ELF-1 (cell line): ENCODE measurements at regions not wholly inside any gene's neighbourhood (a gene's known extent, or its start where the extent isn't known, plus 50 kb on each side); places are given as distances from the start of the nearest gene placed in this dataset.
"Not testable (repeated sequence)": the region's sequence is repeated elsewhere in the genome, so short reads cannot be mapped to it uniquely, and the experiment has no call there.

Experiments
- DNase-seq: peaks from one replicate; pipeline ENCODE4 v3.0.0-alpha.2; 2016; ENCODE audit warnings: low read depth, low spot score

- peak; percentile 42 for DNase-seq
Measured at GRCh38 chr6:68575765-68576439, 59.2 kb upstream of the ADGRB3 start.

GRCh38 chr6:68572975-68573374 lies 62.1 kb upstream of the ADGRB3 start:
- no peak for DNase-seq

DNA sequence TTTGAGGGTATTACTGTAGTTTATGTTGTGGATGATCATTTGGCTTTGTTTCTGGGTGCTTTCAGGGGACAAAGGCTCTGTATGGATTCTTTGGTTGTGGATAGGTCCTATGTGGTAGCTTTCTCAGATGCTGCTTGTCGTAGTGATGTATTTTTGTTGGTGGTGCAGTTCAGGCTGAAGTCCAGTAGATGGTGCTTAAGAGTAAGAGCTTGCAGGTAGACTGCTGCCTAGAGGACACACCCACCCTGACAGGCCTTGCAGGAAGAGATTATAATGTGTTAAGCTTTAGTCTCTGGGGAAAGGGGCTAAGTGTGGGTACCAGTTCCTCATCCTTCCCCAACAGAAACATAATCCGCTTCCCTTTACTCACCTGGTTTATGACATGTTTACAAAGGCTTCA lies 62.6 kb upstream of the ADGRB3 start:
- peak; percentile 53 for DNase-seq

GRCh38 chr6:68559716-68560115 lies 75.4 kb upstream of the ADGRB3 start:
- no peak for DNase-seq

- no peak for DNase-seq
Measured at GRCh38 chr6:68559070-68559469, 76.0 kb upstream of the ADGRB3 start.

GRCh38 chr6:68546620-68547019 lies 88.5 kb upstream of the ADGRB3 start:
- DNase-seq: no peak

DNA sequence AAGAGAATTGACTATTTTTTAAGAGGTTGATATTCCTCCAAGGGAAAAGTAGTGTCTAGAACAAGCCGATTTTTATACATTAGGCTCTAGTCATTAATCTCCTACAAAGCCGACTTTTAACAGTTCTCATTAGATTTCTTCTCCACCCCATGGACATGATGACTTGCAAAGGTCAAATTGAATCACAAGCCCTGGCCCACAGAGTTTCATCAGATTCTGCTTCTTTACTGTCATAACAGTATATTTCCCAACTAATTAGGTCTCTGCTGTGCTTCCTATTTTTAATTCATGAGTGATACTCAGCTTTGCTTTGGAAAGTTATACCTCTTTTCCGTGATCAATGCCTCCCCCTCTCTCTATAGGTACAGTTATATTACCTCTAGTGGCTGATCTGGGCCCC lies 90.6 kb upstream of the ADGRB3 start:
- DNase-seq: no peak

- no peak for DNase-seq
Measured at GRCh38 chr6:68533339-68533795, 101.7 kb upstream of the ADGRB3 start.

GRCh38 chr6:68527691-68528090 lies 107.4 kb upstream of the ADGRB3 start:
- DNase-seq: no peak

- DNase-seq: no peak
Measured at GRCh38 chr6:68506911-68507310, 128.2 kb upstream of the ADGRB3 start.

GRCh38 chr6:68502946-68503345 lies 132.1 kb upstream of the ADGRB3 start:
- DNase-seq: no peak

GRCh38 chr6:68497927-68498326 lies 137.2 kb upstream of the ADGRB3 start:
- DNase-seq: no peak

- not testable (repeated sequence) for DNase-seq
Measured at GRCh38 chr6:68494880-68495279, 140.2 kb upstream of the ADGRB3 start.

- DNase-seq: no peak
Measured at GRCh38 chr6:68476611-68477010, 158.5 kb upstream of the ADGRB3 start.

DNA sequence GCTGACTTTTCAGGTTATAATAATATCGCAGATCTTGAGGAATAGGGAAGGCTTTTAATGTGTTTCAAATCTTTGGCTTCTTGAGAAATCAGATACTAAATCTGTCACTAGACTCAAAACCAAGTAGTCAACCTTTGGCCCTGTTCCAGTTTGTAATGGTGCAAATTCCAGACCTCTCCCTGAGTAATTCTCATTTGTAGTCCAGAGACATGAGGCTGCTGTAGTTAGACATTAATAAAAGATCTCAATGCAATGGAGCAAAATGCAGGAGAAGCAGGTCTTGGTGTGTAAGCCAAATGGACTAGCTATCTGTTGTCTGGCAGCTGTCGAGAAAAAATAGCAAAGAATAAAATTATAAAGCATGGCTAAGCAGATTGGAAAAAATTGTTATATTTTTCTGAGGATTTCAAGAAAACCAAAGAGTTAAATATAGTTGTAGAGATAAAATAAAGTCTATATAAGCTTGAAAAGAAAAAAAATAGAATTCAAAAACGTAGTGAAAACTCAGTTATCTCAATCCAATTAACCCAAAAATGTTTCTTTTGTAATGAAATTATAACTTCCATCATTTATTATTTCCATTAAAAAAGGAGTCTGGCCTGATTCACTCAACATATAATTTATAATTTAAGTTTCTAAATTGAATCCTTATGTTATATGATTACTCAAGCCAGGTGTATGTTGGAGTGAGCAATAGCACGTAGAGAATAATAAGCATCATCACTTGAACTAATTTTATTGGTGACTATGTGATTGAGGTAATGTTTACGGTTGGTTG lies 161.5 kb upstream of the ADGRB3 start:
- no peak for DNase-seq

GRCh38 chr6:68468244-68468884 lies 166.7 kb upstream of the ADGRB3 start:
- DNase-seq: no peak

- no peak for DNase-seq
Measured at GRCh38 chr6:68458447-68458846, 176.6 kb upstream of the ADGRB3 start.

GRCh38 chr6:68447112-68447511 lies 188.0 kb upstream of the ADGRB3 start:
- no peak for DNase-seq

GRCh38 chr6:68445926-68446325 lies 189.2 kb upstream of the ADGRB3 start:
- no peak for DNase-seq

DNA sequence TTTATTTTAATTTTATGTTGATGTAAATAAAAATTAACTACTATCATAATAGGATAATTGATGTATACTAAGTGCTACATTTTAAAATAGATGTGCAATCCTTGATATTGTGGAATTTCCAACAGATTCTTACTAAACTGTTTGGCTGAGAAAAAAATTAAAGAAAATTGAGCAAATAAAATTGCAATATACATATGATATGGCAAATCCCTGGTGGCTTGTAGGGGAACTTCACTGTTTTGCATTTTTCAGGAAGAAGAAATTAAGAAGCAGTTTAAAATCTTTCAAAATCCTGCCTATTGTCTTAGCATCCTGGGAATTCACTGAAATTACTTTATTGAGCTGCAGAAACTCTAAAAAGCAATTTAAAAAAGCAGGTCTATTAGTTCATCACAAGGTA lies 191.4 kb upstream of the ADGRB3 start:
- no peak for DNase-seq

DNA sequence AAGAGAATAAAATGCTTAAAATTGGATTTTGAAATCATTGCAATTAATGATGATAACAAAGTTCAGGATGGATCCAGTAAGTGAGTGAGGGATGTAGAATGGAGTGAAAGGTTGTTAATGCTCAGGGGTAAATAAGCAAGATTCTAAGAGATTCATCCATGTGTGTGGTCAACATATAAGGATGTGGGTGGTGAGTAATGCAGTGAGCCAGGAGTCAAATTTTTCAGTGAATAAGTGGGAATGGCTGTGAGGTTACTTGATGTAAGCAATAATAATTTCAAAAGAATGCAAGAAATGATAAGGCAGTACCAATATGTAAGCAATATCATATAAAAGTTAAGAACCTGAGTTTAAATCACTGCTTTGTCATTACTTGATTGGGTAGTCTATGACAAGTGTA lies 207.5 kb upstream of the ADGRB3 start:
- no peak for DNase-seq

GRCh38 chr6:68410021-68410420 lies 225.1 kb upstream of the ADGRB3 start:
- no peak for DNase-seq

DNA sequence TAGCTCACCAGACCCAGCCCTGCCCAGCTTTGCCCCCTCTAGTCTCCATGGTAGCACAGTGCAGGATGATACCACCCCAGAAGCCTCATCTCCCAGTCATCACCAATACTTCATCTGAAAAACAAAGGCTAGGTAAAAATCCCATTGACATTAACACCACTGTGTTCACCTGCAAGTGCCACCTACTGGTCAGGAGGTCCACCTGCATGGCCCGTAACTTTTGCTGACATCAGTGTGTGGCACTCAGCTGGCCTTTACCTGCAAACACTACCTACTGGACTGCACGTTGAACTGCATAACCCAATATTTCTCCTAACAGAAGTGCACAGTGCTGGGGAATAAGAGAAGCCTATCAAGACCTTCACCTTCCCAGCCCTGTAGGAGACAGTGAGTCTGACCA lies 234.7 kb upstream of the ADGRB3 start:
- DNase-seq: no peak
